ENCODE measurements at regions not wholly inside any gene's neighbourhood (a gene's known extent, or its start where the extent isn't known, plus 50 kb on each side); places are given as distances from the start of the nearest gene placed in this dataset.

DNA sequence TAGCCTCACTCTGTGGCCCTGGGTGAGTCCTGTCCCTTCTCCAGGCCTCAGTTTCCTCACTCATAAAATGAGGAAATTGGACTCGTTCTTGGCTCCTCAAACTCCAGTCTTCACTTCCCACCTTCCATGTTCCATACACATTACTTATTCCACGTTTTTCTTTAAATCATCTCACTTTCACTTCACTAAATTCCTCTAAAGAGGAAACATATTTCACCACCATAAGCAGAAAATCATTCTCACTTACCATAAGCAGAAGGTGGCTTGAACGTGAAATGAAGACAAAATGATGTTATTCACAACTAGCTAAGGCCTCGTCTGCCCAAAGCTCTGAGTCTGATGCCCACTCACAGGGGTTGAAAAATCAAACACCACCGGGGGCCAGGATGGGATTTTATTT is 278.3 kb downstream of the ADGRD1 start:
- TF ChIP-seq EZH2 (IDR thresholded peaks at IDR 0.05), result no peak
- TF ChIP-seq, protein P1, sequence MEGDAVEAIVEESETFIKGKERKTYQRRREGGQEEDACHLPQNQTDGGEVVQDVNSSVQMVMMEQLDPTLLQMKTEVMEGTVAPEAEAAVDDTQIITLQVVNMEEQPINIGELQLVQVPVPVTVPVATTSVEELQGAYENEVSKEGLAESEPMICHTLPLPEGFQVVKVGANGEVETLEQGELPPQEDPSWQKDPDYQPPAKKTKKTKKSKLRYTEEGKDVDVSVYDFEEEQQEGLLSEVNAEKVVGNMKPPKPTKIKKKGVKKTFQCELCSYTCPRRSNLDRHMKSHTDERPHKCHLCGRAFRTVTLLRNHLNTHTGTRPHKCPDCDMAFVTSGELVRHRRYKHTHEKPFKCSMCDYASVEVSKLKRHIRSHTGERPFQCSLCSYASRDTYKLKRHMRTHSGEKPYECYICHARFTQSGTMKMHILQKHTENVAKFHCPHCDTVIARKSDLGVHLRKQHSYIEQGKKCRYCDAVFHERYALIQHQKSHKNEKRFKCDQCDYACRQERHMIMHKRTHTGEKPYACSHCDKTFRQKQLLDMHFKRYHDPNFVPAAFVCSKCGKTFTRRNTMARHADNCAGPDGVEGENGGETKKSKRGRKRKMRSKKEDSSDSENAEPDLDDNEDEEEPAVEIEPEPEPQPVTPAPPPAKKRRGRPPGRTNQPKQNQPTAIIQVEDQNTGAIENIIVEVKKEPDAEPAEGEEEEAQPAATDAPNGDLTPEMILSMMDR (IDR thresholded peaks at IDR 0.05), result no peak
- TF ChIP-seq EZH2phosphoT487 (IDR thresholded peaks at IDR 0.05), result no peak
